HG03460 (cell line): ENCODE measurements at regions not wholly inside any gene's neighbourhood (a gene's known extent, or its start where the extent isn't known, plus 50 kb on each side); places are given as distances from the start of the nearest gene placed in this dataset.
A peak's percentile ranks its signal among the peaks of the same experiment; 100 is the strongest.
"Not testable (repeated sequence)": the region's sequence is repeated elsewhere in the genome, so short reads cannot be mapped to it uniquely, and the experiment has no call there.

ENCODE experiments used
- ATAC-seq: cut with Tn5 transposase; IDR thresholded peaks from one replicate; pipeline ENCODE4 v1.9.1; 2021; ENCODE audit not compliant: unreplicated experiment

- ATAC-seq: no peak
Measured at GRCh38 chr12:31906557-31907301, 52.5 kb upstream of the RESF1 start.

DNA sequence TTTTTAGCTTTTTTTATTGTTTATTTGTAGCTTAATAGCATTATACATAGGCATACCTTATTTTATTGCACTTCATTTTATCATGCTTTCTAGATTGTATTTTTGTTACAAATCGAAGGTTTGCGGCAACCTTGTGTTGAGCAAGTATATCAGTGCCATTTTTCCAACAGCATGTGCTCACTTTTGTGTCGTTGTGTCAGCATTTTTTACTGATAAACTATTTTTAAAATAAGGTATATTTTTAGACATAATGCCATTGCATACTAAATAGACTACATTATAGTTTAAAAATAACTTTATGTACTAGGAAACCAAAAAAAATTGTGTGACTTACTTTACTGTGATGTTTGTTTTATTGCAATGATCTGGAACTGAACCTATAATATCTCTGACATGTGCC lies 56.2 kb upstream of the RESF1 start:
- no peak for ATAC-seq

DNA sequence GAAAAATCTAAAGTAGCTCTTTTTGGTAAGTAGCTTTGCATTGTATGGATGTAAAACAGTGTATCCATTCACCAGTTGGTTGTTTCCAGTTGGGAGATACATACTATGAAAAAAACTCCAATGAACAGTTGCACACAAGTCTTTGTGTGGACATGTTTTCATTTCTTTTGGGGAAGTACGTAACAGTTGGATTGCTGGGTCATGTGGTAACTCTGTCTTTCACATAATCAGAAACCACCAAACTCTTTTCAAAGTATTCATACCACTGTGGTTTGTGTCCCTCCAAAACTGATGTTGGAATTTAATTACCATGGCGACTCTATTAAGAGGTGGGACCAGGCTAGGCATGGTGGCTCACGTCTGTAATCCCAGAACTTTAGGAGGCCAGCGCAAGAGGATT lies 58.9 kb upstream of the RESF1 start:
- ATAC-seq: no peak

DNA sequence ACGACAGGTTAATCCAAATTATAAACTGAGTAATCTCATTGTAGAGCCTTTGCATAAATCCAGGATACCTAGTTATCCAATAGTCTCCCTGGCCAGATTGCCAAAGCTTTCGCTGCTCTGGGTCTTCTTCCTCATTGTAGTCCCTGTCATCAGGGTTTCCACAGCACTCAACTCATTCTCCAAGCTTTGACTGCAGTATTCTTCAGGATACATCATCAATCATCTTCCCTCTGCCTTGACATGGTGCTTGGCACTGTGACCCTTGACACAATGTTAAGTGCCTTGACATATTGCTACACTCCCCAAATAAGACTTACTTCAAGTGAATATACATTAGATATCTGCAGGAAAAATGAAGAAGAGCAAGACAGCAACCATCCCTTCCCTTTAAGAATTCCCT lies 60.1 kb upstream of the RESF1 start:
- ATAC-seq: no peak

DNA sequence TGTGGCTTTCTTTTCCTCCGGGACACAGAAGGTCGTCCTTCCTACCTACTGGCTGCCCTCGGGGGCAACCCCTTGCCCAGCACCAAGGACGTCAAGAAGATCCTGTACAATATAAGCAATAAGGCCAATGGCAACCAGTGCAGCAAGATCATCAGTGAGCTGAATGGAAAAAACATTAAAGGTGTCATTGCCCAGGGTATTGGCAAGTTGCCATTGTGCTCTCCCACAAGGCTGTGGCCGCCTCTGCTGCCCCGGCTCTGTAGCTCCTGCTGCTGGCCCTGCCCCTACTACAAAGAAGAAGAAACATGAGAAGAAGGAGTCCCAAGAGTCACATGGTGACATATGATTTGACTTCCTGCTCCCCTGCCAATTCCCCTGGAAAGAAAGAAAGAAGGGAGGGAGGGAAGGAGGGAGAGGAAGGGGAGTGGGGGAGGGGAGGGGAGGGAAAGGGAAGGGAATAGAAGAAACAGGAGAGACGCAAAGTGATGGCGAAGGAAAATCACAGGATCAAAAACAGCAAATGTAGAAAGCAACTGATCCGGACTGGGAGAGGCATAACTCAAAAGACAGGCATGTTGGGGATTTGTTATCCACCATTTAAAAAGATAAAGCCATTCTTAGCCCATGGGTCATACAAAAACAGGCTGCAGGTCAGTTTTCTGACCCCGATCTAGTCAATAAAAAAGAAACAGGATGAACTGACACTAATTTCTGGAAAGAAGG lies 61.3 kb upstream of the RESF1 start:
- ATAC-seq: no peak

- not testable (repeated sequence) for ATAC-seq
Measured at GRCh38 chr12:31897092-31897491, 62.1 kb upstream of the RESF1 start.

- peak; percentile 98 for ATAC-seq
Measured at GRCh38 chr12:31896514-31897039, 62.6 kb upstream of the RESF1 start.

DNA sequence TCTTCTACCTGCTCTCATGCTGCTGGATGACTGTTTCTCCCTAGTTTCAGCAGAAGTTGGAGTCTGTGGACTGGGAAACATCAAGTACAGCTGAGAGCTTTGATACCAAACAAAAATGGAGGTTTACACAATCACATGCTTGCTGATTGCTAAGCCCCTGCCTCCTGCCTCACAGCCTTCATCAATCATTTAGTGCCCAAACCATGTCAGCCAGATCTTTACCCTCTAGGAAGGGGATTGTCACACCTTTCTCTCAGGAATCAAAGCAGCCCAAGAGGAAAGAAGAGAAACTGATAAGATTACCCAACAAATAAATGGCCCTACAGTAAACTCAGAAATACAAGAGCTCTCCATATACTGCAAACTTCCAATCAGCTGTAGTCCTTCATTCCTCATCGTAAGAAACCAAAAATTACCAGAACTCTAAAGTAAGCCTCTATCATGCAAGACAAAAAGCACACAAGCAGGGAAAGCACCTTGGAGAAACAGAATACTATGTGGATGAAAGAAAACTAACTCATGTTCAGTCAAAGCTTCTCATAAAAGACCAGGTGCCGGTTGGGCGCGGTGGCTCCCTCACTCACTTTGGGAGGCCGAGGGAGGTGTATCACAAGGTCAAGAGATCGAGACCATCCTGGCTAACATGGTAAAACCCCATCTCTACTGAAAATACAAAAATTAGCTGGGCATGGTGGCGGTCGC lies 63.6 kb upstream of the RESF1 start:
- ATAC-seq: no peak

DNA sequence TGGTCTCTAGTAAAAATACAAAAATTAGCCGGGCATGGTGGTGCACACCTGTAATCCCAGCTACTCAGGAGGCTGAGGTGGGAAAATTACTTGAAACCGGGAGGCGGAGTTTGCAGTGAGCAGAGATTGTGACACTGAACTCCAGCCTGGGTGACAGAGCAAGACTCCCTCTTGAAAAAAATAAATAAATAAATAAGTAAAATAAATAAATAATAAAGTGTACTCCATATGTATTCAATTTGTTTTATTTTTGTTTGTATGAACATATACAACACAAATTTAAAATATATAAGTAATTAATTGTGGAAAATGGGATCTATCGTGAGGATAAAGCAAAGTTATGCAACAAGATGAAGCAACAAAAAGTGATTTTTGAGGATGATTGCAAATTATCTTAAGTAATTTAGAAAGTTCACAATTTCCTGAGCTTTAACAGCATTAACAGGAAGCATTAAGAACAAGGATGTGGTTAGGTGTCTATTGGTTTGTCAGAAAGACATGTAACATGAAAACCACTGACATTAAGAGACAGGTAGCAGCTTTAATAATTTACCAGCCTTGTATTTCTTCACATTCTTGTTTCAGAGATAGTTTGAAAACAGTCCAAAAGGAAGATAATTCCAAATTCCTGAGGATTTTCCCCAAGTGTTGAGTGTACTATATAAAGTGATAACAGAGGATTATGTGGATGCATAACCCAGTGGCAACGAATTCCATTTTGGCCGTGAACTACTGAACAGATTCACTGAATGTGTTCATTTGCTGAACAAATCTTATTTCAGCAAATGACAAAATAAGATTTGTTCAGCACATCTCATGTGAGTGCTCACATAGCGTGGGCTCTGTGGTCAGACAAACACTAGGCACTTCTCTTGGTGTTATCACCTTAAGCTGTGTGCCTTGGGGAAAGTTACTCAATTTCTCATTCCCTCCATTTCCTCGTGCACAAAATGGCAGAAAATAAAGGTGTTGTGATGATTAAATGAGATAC lies 68.6 kb upstream of the RESF1 start:
- peak; percentile 53 for ATAC-seq

GRCh38 chr12:31887109-31887811 lies 72.0 kb upstream of the RESF1 start:
- ATAC-seq: no peak

- not testable (repeated sequence) for ATAC-seq
Measured at GRCh38 chr12:31882682-31883081, 76.5 kb upstream of the RESF1 start.

DNA sequence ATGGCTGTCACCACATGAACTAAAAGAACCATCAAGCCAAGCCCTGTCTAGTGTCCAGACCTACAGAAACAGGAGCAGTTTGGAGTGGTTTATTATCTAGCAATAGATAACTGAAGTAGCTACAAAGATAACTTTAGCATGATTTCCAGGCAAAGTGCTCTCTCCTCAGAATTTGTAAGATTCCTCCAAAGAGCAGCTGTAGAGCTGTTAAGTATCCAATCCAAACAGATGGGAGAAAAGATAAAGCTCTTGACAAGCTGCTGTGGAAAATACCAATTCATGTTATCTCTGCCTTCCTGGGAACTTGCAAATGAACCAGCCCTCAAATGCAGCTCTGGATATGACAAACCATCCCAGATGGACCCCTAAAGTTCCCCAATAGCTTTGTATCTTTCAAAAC lies 78.9 kb upstream of the RESF1 start:
- no peak for ATAC-seq

DNA sequence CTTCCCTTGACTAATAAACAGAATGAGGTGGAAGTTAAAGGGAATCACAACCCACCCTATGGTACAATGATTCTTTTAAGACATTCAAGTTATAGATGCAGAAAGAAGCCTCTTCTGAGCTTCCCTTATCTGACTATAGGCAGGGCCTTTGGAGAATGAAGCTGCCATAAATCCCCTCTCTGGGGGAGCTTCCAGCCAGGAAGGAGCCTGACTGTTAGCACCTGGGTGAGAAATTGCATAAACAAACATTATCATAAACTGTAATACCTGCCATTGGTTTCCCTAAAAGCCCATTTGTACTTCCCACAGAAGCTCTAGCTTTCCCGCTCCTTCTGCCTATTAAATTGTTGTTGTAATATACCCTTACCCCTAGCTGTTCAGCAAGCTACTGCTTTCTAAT lies 81.3 kb upstream of the RESF1 start:
- ATAC-seq: no peak

DNA sequence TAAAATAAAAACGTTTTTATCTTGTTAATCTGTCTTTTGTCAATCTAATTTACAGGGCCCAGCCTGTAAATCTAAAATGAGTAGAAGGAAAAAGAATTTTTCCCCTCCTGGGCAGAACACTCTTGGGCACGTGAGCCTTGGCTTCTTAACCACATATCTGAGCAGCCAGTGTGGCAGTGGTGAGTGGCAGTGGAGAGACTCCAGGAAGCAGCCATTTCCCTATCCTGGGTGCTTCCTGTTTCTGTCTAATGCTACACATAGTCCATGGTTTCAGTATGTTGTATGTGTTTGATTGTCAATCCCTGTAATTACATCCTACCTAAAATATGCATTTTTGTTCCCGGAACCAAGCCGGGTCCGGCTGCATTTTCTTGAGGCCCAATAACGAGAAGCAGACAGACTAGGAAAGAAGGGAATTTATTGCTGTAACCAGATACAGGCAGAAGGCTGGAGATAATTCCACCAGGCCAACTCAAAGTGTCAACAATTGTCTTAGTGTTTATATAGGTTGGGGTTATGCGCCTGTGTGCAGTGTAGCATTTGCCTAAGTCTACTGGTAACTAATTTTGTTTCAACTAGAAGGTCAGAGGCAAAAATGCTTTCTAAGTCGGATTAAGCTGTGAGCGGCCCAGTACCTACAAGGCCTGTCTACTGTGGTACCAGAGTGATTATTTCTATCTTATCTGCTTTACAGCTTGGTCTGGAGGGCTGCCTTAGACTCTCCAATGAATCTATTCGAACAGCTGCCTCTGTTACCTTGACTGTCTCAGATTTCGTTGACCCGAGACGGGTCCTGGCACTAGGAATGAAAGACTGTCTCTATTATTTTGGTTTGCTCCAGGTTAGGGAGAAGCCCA lies 82.4 kb upstream of the RESF1 start:
- no peak for ATAC-seq

- no peak for ATAC-seq
Measured at GRCh38 chr12:31875609-31875964, 83.6 kb upstream of the RESF1 start.

DNA sequence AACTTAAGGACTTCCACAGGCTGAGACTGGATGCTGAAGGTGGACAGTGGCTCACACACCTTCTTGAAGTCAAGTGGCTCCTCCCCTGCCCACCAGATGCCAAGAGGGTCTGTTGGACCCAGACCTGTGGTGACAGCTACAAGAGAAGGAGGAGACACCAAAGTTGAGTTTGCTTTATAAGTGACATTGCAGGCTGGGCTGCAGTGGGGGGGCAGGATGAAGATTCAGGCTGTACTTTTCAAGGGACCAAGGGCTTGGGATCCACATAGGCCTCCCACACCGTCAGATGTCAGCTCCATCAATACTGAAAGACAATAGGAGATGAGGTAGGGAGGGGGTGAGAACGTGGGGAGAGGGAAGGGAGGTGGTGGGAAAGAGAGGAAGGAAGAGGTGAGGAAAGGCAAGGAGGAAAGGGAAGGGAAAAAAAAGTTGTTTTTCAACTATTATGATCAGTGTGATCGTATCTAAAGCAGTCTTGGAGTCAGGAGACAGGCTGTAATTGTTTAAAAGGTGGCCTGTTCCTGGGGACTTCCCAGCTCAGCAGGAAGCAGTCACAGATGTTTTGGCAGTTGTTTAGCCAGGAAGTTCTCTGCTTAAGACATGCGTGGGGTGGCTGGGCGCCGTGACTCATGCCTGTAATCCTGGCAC lies 84.1 kb upstream of the RESF1 start:
- peak; percentile 77 for ATAC-seq

- no peak for ATAC-seq
Measured at GRCh38 chr12:31872831-31873604, 86.2 kb upstream of the RESF1 start.

DNA sequence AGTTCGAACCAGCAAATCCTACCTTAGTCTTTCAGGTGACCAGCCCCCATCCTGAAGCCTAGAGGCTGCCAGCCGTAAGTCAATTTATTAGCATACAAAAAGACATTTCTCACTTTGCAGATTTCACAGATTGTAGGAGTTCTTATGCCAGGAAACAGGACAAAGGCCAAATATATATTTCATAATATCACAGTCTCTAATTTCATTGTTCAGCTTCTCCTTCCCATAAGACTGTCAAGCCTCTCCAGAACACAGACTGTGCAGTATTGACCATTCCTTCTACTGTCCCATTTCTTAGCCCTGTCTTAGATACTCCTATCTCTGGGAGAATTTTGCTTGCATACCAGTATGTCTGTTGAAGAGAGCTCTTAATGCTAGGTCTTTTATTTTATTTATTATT lies 89.2 kb upstream of the RESF1 start:
- no peak for ATAC-seq
